Thyroid gland (tissue), 4 donors: ENCODE measurements at regions not wholly inside any gene's neighbourhood (a gene's known extent, or its start where the extent isn't known, plus 50 kb on each side); places are given as distances from the start of the nearest gene placed in this dataset.

Experiments
- CTCF ChIP-seq, 6 experiments: fragments of 200-600 bp in 3 of 6; fragments of 450-650 bp in 3 of 6; sonication (generic) in 3 of 6; IDR thresholded peaks; one replicate each; pipeline ENCODE4 v1.5.1; 2016 to 2019; ENCODE audit warnings: antibody characterized with exemption in 6 of 6, mild to moderate bottlenecking in 2 of 6, inconsistent platforms in 1 of 6, moderate library complexity in 1 of 6
- POLR2A ChIP-seq, 2 donors: fragments of 450-650 bp; IDR thresholded peaks; one replicate each; pipeline ENCODE4 v1.6.1; 2017; ENCODE audit warnings: antibody characterized with exemption in 2 of 2, mild to moderate bottlenecking in 2 of 2, moderate library complexity in 1 of 2

GRCh38 chr3:144324076-144324475 lies 352.5 kb downstream of the DIPK2A start:
- TF ChIP-seq CTCF (IDR thresholded peaks at IDR 0.05) (no peak), POLR2A (IDR thresholded peaks at IDR 0.05) (no peak)
